ENCODE measurements at regions not wholly inside any gene's neighbourhood (a gene's known extent, or its start where the extent isn't known, plus 50 kb on each side); places are given as distances from the start of the nearest gene placed in this dataset.

GRCh38 chr6:48826901-48827701 lies 636.0 kb downstream of the MMUT start (continued):
- TF ChIP-seq CTCF (IDR thresholded peaks at IDR 0.05 in 2 of 3, conservative IDR thresholded peaks at IDR 0.05 in 1 of 3; ENCODE audit: borderline replicate concordance in 1 of 3, insufficient read depth in 1 of 3, low read depth in 2 of 3, low read length in 2 of 3): no peak

- Histone ChIP-seq H3K9me2 (ENCODE audit: insufficient read depth) (no peaks in the 10 kb centered on the region), H3K4me1 (ENCODE audit: control insufficient read depth in 1 of 2, insufficient read depth in 2 of 2, low read length in 2 of 2) (peaks cover 29 to 46% of the 10 kb centered on the region in 2 experiments), H4K20me1 (ENCODE audit: insufficient read depth) (no peaks in the 10 kb centered on the region), H3K27me3 (ENCODE audit: insufficient read depth, low read length) (no peaks in the 10 kb centered on the region), H3K4me3 (replicated peaks in 1 of 2; ENCODE audit: low read depth in 1 of 2, low read length in 2 of 2) (peak overlapping the region in 1 of 2 experiments; percentile 45; a peak in 1 of 4 replicates), H3K79me2 (ENCODE audit: insufficient read depth, low read length) (no peaks in the 10 kb centered on the region), H3K9ac (ENCODE audit: low read length) (peak overlapping the region; percentile 65), H3K4me2 (ENCODE audit: low read length) (peak overlapping the region; percentile 73), H3K27ac (ENCODE audit: low read depth, low read length) (peak overlapping the region; percentile 98), H2AFZ (ENCODE audit: low read depth, low read length, poor library complexity, severe bottlenecking) (peak overlapping the region; percentile 72), H3K9me3 (ENCODE audit: control insufficient read depth in 1 of 2, insufficient read depth in 1 of 2, low read depth in 1 of 2, low read length in 2 of 2) (no peaks in the 10 kb centered on the region), H3K36me3 (ENCODE audit: control insufficient read depth in 1 of 2, insufficient read depth in 2 of 2, low read length in 2 of 2) (no peaks in the 10 kb centered on the region)
- no TSS peak for BruUV-seq (replicated peaks)
- ATAC-seq: no peak
- ChIA-PET POLR2A (interaction anchor here (1.1 to 1.5 kb wide), 5 partner anchors 8 to 584 kb away, joined by 3 to 4 read pairs (median 3); no protein-coding TSS in a partner anchor), RAD21 (ENCODE audit: low non-redundant PET in 1 of 2, low total read pairs in 2 of 2, uncharacterized antibody in 2 of 2, unreplicated experiment in 2 of 2) (no interaction called here), CTCF (interaction anchor here (1.4 kb wide), 1 partner anchor 584 kb away, joined by 12 read pairs; no protein-coding TSS in a partner anchor)
- DNase-seq (ENCODE audit: low read depth, low spot score): no peak
- TF ChIP-seq SP1 (IDR thresholded peaks at IDR 0.05; ENCODE audit: low read depth) (no peak), ZFX (IDR thresholded peaks at IDR 0.05) (no peak), CBX3 (IDR thresholded peaks at IDR 0.05; ENCODE audit: low read depth) (no peak), TCF7L2 (IDR thresholded peaks at IDR 0.05; ENCODE audit: borderline replicate concordance, extremely low read depth, insufficient read depth, insufficient read length) (no peak), ELF1 (IDR thresholded peaks at IDR 0.05; ENCODE audit: borderline replicate concordance, low read depth) (no peak), POLR2AphosphoS5 (IDR thresholded peaks at IDR 0.05; ENCODE audit: low read depth, low read length) (no peak), ZNF274 (IDR thresholded peaks at IDR 0.05; ENCODE audit: low read depth, low read length) (no peak), EZH2 (IDR thresholded peaks at IDR 0.05) (no peak), EZH2phosphoT487 (IDR thresholded peaks at IDR 0.05; ENCODE audit: borderline replicate concordance) (no peak)
- intact Hi-C loops (cut with micrococcal nuclease): loop anchor here (2.0 kb wide), 1 partner anchor 59 kb away; no protein-coding TSS in a partner anchor
Observed at GRCh38 chr6:48826152-48826515, 636.9 kb downstream of the MMUT start.
